HG02981 (cell line): ENCODE measurements at regions not wholly inside any gene's neighbourhood (a gene's known extent, or its start where the extent isn't known, plus 50 kb on each side); places are given as distances from the start of the nearest gene placed in this dataset.
"Not testable (repeated sequence)": the region's sequence is repeated elsewhere in the genome, so short reads cannot be mapped to it uniquely, and the experiment has no call there.

Experiments used
- ATAC-seq: cut with Tn5 transposase; IDR thresholded peaks from one replicate; pipeline ENCODE4 v1.9.1; 2021; ENCODE audit warnings: mild to moderate bottlenecking, moderate library complexity; ENCODE audit not compliant: unreplicated experiment

GRCh38 chr11:42669248-42669976 lies 642.4 kb upstream of the API5 start:
- ATAC-seq = no peak

GRCh38 chr11:42674436-42674835 lies 637.4 kb upstream of the API5 start:
- no peak for ATAC-seq

GRCh38 chr11:42707541-42707940 lies 604.3 kb upstream of the API5 start:
- ATAC-seq = no peak

DNA sequence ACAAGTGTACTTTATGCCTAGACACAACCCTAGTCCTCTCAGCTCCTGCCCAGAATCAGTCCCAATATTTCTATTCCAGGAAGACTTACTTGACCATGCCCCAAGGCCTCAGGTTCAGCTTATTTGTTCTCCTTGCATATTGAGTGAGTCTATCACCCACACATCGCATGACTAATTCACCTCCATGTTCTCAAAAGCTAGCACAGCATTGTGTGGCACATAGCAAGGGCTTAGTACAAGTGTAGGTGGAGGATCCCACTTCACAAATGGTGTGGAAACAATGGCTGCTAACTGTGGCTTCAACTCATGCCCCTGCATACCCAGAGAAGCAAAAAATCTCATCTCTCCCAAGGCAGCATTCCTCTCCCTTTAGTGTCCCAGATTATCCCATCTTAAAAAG lies 602.6 kb upstream of the API5 start:
- ATAC-seq = no peak

DNA sequence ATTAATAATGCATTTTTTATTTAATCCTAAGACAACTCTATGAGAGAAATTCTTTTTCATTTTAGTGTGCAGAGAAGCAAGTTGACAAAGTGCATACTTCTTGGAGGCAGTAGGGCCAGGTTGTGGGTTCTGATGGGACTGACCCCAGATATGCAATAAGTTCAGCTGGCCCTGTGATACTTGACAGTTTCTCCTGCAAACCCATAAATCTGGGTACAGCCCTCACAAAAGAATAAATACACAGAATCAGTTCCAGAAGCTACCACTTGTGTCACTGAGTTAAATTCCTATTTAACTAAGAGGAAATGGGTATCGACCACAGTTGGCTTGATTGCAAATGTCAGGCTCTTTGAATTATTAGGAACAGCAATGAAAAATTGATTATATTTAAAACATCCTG lies 598.5 kb upstream of the API5 start:
- ATAC-seq = no peak

GRCh38 chr11:42713753-42714152 lies 598.0 kb upstream of the API5 start:
- no peak for ATAC-seq

- ATAC-seq = no peak
These were observed 590.9 kb upstream of the API5 start for GRCh38 chr11:42720716-42721563.

GRCh38 chr11:42727879-42728278 lies 583.9 kb upstream of the API5 start:
- ATAC-seq = no peak

GRCh38 chr11:42762348-42762747 lies 549.4 kb upstream of the API5 start:
- ATAC-seq = no peak

DNA sequence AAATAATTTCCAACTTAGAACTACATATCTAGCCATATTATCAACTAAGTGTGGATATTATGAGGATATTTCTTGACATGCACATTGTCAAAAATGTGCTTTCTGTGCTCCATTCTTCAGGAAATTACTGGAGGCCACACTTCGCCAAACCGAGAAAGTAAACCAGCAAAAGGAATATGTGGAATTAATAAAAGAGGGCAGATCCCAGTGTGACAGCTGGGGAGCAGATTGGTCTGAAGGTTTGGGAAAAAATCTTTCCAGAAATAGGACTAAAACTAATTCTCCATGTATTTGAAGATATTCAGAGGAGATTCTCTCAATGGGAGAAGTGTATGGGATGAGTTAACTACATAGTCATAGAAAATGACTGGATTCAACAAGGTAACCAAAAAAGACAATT lies 546.9 kb upstream of the API5 start:
- no peak for ATAC-seq

DNA sequence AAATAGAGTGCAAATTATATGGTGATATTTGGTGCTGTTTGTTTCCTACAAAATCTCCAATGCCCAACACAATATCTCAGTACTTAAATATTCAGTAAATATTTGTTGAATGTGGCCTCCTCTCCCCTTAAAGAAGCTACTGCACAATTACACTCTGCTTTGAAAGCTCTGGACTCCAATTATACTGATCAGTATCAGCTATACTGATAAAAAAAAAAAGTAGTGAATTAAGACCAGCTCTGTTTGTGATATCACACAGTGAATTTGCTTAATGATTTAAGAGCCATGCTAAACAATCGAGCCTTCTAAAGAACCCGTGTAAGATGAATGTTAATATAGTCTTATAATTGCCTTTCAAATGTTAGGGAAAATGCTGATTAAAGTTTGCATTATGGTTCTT lies 543.2 kb upstream of the API5 start:
- no peak for ATAC-seq

- ATAC-seq = no peak
These were observed 541.2 kb upstream of the API5 start for GRCh38 chr11:42770444-42771065.

DNA sequence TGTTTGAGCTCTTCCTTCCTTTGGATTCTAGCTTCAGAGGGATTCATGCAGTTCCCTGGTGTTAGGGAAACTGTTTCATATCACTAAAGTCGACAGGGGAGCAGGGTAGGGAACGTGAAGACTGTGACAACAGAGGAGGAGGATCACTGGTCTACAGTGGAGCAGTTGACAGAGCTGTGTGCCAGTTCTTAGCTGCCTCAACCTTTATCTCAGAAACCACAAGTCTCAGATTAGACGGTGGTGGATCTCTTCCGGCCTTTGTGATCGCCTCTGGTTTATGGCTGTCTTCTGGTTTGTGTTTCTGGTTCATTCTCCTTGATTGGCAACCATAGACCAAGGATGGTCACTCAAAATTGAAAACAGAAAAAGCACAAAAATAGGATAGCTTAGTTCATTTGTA lies 538.9 kb upstream of the API5 start:
- no peak for ATAC-seq

GRCh38 chr11:42773729-42774128 lies 538.1 kb upstream of the API5 start:
- ATAC-seq = no peak

GRCh38 chr11:42774567-42774966 lies 537.2 kb upstream of the API5 start:
- ATAC-seq = no peak

- no peak for ATAC-seq
These were observed 534.0 kb upstream of the API5 start for GRCh38 chr11:42777776-42778175.

- no peak for ATAC-seq
These were observed 533.6 kb upstream of the API5 start for GRCh38 chr11:42778193-42778592.

DNA sequence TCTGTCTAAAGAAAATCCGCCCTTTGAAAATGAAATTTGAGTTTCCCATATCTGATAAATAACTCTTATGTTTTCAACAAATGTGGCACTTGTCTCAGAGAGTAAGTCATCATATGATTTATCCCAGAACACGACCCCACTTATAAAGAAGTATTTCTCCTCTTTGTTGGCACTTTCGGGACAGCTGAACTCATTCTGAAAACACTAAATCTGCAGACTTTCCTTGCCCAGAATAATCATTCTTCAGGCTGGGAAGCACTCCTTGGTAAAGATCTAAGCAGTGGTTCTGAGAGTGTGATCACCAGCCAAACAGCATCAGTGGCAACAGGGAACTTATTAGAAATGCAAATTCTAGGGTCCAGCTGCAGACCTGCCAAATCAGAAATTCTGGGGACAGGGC lies 532.2 kb upstream of the API5 start:
- ATAC-seq = no peak

- ATAC-seq = no peak
These were observed 524.8 kb upstream of the API5 start for GRCh38 chr11:42786981-42787380.

DNA sequence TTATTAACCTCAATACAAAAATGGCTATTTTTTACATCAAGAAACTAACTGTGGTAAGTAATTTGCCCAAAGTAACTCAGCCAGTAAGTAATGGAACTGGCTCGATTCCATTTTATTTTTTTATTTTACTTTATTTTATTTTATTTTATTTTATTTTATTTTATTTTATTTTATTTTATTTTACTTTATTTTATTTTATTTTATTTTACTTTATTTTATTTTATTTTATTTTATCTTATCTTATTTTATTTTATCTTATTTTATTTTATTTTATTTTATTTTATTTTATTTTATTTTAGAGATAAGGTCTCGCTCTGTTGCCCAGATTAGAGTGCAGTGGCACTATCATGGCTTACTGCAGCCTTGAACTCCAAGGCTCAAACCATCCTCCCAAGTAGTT lies 516.3 kb upstream of the API5 start:
- ATAC-seq = not testable (repeated sequence)

GRCh38 chr11:42800041-42800440 lies 511.8 kb upstream of the API5 start:
- ATAC-seq = no peak
